Nucleus accumbens (tissue), 56 donors: ENCODE measurements at regions not wholly inside any gene's neighbourhood (a gene's known extent, or its start where the extent isn't known, plus 50 kb on each side); places are given as distances from the start of the nearest gene placed in this dataset.

Source experiments
- DNase-seq, 56 donors: peaks; one replicate each; lab custom pipeline; 2025; lab: John Stamatoyannopoulos, UW

GRCh38 chr3:66740260-66740659 is 239.4 kb upstream of the LRIG1 start:
- no peak for DNase-seq

GRCh38 chr3:66744521-66744920 is 243.7 kb upstream of the LRIG1 start:
- no peak for DNase-seq

- no peak for DNase-seq
Measured at GRCh38 chr3:66744986-66745385, 244.2 kb upstream of the LRIG1 start.

GRCh38 chr3:66747261-66747660 is 246.4 kb upstream of the LRIG1 start:
- no peak for DNase-seq

GRCh38 chr3:66747696-66748095 is 246.9 kb upstream of the LRIG1 start:
- DNase-seq = no peak

- DNase-seq = no peak
Measured at GRCh38 chr3:66748175-66748876, 247.5 kb upstream of the LRIG1 start.

- no peak for DNase-seq
Measured at GRCh38 chr3:66751842-66752241, 246.3 kb upstream of the KBTBD8 start.

GRCh38 chr3:66753670-66754069 is 244.4 kb upstream of the KBTBD8 start:
- DNase-seq = no peak

GRCh38 chr3:66754613-66755012 is 243.5 kb upstream of the KBTBD8 start:
- no peak for DNase-seq

- DNase-seq = no peak
Measured at GRCh38 chr3:66755924-66756323, 242.2 kb upstream of the KBTBD8 start.

GRCh38 chr3:66756468-66757036 is 241.6 kb upstream of the KBTBD8 start:
- DNase-seq = no peak

GRCh38 chr3:66761093-66761780 is 236.9 kb upstream of the KBTBD8 start:
- DNase-seq = no peak

- peak in 14 of 56 donors; percentile 0 to 45 (median 4) for DNase-seq
Measured at GRCh38 chr3:66762916-66763693, 235.0 kb upstream of the KBTBD8 start.

- no peak for DNase-seq
Measured at GRCh38 chr3:66778107-66778506, 220.0 kb upstream of the KBTBD8 start.

GRCh38 chr3:66778777-66779176 is 219.3 kb upstream of the KBTBD8 start:
- no peak for DNase-seq

- no peak for DNase-seq
Measured at GRCh38 chr3:66785191-66785909, 212.8 kb upstream of the KBTBD8 start.

GRCh38 chr3:66789580-66790237 is 208.4 kb upstream of the KBTBD8 start:
- DNase-seq = no peak

GRCh38 chr3:66792086-66792485 is 206.0 kb upstream of the KBTBD8 start:
- DNase-seq = no peak

- DNase-seq = no peak
Measured at GRCh38 chr3:66795365-66795764, 202.7 kb upstream of the KBTBD8 start.

- no peak for DNase-seq
Measured at GRCh38 chr3:66796343-66796742, 201.8 kb upstream of the KBTBD8 start.
